ENCODE measurements at regions not wholly inside any gene's neighbourhood (a gene's known extent, or its start where the extent isn't known, plus 50 kb on each side); places are given as distances from the start of the nearest gene placed in this dataset.
A peak's percentile ranks its signal among the peaks of the same experiment; 100 is the strongest.

- TF ChIP-seq CTCF (IDR thresholded peaks at IDR 0.05) (peak in 11 of 12 donors; percentile 15 to 48 (median 27)), POLR2A (IDR thresholded peaks at IDR 0.05) (no peak)
Measured at GRCh38 chrX:49761481-49761880, 65.7 kb upstream of the PAGE1 start.

Measured in heart left ventricle (tissue), 13 donors.